A549 (cell line): ENCODE measurements at regions not wholly inside any gene's neighbourhood (a gene's known extent, or its start where the extent isn't known, plus 50 kb on each side); places are given as distances from the start of the nearest gene placed in this dataset.

ENCODE experiments used
- CHD4 ChIP-seq: fragments of 200-600 bp; sonication (generic); IDR thresholded peaks from 2 replicates; pipeline ENCODE4 v1.6.1; 2016; ENCODE audit warnings: antibody characterized with exemption, mild to moderate bottlenecking, borderline replicate concordance
- JUN ChIP-seq, 2 experiments: fragments of >200 bp; sonication (Bioruptor Twin); formaldehyde crosslinking; IDR thresholded peaks; 2 replicates in 1 of 2; 3 replicates in 1 of 2; pipeline ENCODE4 v1.6.1; 2016 to 2017
- MAFK ChIP-seq: fragments of 450-650 bp; IDR thresholded peaks from 2 replicates; pipeline ENCODE4 v1.6.1; 2014; ENCODE audit not compliant: partially characterized antibody
- MYC ChIP-seq: IDR thresholded peaks from 2 replicates; pipeline ENCODE4 v1.6.1; 2012; ENCODE audit warnings: mild to moderate bottlenecking, inconsistent platforms, low read length, improper control_type of control experiment, borderline replicate concordance
- NPAS2 ChIP-seq: fragments of 250-450 bp; sonication (Bioruptor Pico); IDR thresholded peaks from 2 replicates; pipeline ENCODE4 v1.8.0; 2022; ENCODE audit warnings: mild to moderate bottlenecking, moderate library complexity, borderline replicate concordance
- POLR2A ChIP-seq: IDR thresholded peaks from 2 replicates; pipeline ENCODE4 v1.6.1; 2012; ENCODE audit warnings: mild to moderate bottlenecking, low read length
- RCOR1 ChIP-seq: fragments of 150-350 bp; IDR thresholded peaks from 2 replicates; pipeline ENCODE4 v1.6.1; 2014; ENCODE audit warnings: antibody characterized with exemption, low read length, low read depth
- RNF2 ChIP-seq: fragments of 200-600 bp; sonication (generic); IDR thresholded peaks from 2 replicates; pipeline ENCODE4 v1.6.1; 2016; ENCODE audit warnings: low read depth, mild to moderate bottlenecking, antibody characterized with exemption, moderate library complexity, borderline replicate concordance
- TF ChIP-seq, protein P1 (sequence below): fragments of 200-600 bp; sonication (generic); IDR thresholded peaks from 2 replicates; pipeline ENCODE4 v1.6.1; 2016; ENCODE audit warnings: antibody characterized with exemption, mild to moderate bottlenecking, moderate library complexity
- TF ChIP-seq, protein P2 (sequence below): fragments of >200 bp; sonication (Bioruptor Twin); formaldehyde crosslinking; IDR thresholded peaks from 3 replicates; pipeline ENCODE4 v1.5.1; 2016

DNA sequence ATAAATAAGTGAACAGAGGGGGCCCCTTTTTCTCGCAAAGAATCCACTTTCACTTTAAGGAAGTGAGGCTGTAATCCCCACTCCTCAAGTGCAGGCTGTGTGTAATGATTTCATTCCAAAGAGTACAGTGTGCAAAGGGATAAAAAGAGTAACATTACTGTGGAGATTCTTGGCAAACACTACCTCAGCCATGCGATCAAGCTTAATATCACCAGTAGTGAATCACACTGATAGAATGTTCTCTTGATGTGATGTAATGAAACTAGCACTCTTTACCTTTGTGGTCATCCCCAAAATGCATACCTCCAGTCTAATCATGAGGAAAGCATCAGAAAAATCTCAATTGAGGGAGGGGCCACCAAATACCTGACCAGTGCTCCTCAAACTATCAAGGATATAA lies 246.1 kb upstream of the CHORDC1 start:
- TF ChIP-seq RCOR1 (no peak), POLR2A (no peak), RNF2 (no peak), CHD4 (no peak), MYC (no peak), MAFK (no peak), JUN (IDR thresholded peaks at IDR 0.05) (no peak), NPAS2 (CRISPR knock-in tag) (no peak)
- TF ChIP-seq, protein P1, sequence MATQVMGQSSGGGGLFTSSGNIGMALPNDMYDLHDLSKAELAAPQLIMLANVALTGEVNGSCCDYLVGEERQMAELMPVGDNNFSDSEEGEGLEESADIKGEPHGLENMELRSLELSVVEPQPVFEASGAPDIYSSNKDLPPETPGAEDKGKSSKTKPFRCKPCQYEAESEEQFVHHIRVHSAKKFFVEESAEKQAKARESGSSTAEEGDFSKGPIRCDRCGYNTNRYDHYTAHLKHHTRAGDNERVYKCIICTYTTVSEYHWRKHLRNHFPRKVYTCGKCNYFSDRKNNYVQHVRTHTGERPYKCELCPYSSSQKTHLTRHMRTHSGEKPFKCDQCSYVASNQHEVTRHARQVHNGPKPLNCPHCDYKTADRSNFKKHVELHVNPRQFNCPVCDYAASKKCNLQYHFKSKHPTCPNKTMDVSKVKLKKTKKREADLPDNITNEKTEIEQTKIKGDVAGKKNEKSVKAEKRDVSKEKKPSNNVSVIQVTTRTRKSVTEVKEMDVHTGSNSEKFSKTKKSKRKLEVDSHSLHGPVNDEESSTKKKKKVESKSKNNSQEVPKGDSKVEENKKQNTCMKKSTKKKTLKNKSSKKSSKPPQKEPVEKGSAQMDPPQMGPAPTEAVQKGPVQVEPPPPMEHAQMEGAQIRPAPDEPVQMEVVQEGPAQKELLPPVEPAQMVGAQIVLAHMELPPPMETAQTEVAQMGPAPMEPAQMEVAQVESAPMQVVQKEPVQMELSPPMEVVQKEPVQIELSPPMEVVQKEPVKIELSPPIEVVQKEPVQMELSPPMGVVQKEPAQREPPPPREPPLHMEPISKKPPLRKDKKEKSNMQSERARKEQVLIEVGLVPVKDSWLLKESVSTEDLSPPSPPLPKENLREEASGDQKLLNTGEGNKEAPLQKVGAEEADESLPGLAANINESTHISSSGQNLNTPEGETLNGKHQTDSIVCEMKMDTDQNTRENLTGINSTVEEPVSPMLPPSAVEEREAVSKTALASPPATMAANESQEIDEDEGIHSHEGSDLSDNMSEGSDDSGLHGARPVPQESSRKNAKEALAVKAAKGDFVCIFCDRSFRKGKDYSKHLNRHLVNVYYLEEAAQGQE = no peak
- TF ChIP-seq, protein P2, sequence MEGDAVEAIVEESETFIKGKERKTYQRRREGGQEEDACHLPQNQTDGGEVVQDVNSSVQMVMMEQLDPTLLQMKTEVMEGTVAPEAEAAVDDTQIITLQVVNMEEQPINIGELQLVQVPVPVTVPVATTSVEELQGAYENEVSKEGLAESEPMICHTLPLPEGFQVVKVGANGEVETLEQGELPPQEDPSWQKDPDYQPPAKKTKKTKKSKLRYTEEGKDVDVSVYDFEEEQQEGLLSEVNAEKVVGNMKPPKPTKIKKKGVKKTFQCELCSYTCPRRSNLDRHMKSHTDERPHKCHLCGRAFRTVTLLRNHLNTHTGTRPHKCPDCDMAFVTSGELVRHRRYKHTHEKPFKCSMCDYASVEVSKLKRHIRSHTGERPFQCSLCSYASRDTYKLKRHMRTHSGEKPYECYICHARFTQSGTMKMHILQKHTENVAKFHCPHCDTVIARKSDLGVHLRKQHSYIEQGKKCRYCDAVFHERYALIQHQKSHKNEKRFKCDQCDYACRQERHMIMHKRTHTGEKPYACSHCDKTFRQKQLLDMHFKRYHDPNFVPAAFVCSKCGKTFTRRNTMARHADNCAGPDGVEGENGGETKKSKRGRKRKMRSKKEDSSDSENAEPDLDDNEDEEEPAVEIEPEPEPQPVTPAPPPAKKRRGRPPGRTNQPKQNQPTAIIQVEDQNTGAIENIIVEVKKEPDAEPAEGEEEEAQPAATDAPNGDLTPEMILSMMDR = no peak
